Astrocyte (in vitro differentiated cells and primary cell): ENCODE measurements at regions not wholly inside any gene's neighbourhood (a gene's known extent, or its start where the extent isn't known, plus 50 kb on each side); places are given as distances from the start of the nearest gene placed in this dataset.

ENCODE experiments used
- CTCF ChIP-seq: IDR thresholded peaks from 2 replicates; pipeline ENCODE4 v1.5.1; 2011; ENCODE audit warnings: low read depth, mild to moderate bottlenecking, inconsistent platforms, low read length, moderate library complexity; ENCODE audit not compliant: insufficient read depth
- EZH2 ChIP-seq: IDR thresholded peaks from 2 replicates; pipeline ENCODE4 v1.6.1; 2012; ENCODE audit warnings: mild to moderate bottlenecking, low read length, inconsistent platforms; ENCODE audit not compliant: insufficient read depth

DNA sequence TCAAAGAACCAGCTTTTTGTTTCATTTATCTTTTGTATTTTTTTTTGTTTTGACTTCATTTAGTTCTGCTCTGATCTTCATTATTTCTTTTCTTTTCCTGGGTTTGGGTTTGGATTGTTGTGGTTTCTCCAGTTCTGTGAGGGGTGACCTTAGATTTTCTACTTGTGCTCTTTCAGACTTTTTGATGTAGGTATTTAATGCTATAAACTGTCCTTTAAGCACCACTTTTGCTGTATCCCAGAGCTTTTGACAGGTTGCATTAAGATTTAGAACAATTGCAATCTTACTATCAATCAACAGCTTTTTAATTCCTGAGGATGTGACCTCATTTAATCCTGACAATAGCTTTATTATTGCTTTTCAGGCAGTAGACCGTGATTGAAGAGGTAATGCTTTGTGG, 94.3 kb downstream of the ZNF280B start:
- TF ChIP-seq CTCF: no peak
- no peak for TF ChIP-seq EZH2
